ENCODE measurements at regions not wholly inside any gene's neighbourhood (a gene's known extent, or its start where the extent isn't known, plus 50 kb on each side); places are given as distances from the start of the nearest gene placed in this dataset.

GRCh38 chr18:38052879-38053590, 487.4 kb upstream of the CELF4 start:
- no peak for DNase-seq

DNA sequence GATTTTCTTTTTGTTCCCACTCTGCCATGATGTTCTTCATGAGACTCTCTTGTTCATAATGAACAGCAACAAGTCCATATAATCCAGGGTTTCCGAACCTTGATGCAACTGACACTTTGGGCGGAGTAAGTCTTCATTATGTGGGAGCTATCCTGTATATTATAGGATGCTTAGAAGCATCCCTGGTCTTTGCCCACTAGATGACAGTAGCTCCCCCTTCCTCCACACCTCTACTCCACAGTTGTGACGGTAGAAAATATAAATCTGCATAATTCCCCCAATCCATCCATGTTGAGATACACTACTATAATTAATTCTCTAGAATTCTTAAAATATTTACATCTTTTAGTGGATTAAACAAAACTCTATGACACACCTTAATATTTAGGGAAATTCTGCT, 482.2 kb upstream of the CELF4 start:
- no peak for DNase-seq

- no peak for DNase-seq
Observed at GRCh38 chr18:38046651-38047050, 481.1 kb upstream of the CELF4 start.

DNA sequence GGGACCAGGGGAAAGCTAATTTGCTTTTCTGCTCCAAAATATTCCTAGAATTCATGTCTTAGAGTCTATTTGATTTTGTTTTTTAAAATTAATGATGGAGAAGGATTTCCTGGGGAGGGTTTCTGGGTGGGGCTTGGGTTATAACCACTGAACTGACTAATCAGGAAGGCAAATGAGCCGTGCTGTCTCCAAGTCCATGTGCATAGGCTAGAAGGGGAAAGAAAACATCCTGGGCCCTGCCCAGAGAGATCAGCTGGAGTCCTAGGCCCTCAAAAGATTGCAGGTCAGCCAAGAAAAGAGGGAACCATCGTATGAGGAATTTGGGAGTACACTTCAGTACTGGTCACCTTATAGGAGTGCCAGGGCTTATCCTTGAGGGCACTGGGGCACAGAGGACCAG, 480.2 kb upstream of the CELF4 start:
- DNase-seq: no peak

DNA sequence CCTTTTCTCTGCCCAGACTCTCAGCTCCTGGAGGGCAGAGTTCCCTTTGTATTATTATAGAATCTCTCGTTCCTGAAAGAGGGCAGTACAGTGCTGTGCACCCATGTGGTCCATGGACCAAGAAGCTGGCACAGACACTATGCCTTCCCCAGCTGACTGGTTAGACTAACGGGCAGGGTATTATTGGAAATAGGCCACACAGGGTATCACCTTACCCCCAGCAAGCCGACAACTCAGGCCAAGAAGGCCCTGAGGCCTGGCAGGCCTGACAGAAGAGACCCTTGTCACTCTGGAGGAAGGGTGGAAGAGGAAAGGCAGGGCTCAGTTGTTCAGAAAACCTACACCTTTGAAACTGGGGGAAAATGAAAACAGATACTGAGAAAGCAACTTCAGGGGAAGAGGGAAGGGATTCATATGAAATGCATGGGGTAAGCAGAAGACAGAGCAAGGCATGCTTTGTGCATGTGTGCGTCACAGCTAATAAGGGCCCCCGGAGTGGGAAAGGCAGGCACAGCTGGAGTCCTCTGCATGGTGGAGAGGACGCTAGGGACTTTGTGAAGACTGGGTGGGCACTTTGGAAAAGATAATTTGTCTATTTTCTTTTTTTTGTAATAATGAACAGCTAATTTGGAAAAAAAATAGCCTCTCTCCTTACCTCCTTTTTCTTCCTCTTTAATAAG, 476.8 kb upstream of the CELF4 start:
- DNase-seq: no peak

- DNase-seq: no peak
Observed at GRCh38 chr18:38038242-38038641, 472.6 kb upstream of the CELF4 start.

DNA sequence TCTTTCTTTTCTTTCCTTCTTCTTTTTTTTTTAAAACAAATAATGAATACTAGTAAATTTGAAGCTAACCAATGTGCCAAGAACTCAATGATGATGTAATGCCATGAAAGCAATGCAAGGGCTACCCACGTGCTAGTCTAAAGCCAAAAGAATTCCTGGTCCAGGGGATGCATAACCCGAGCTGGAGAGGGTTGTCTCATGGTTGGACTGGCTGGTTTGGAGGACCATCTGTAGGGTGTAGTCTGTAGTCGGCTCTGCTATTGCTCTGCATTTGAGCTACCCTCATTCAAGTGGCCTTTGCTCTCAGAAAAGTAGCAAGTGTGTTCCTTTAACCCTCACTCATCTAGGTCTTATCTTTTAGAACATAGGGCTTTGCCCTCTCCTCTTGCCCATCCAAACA, 469.6 kb upstream of the CELF4 start:
- DNase-seq: no peak

GRCh38 chr18:38033282-38033681, 467.7 kb upstream of the CELF4 start:
- no peak for DNase-seq

- DNase-seq: no peak
Observed at GRCh38 chr18:38032516-38032915, 466.9 kb upstream of the CELF4 start.

DNA sequence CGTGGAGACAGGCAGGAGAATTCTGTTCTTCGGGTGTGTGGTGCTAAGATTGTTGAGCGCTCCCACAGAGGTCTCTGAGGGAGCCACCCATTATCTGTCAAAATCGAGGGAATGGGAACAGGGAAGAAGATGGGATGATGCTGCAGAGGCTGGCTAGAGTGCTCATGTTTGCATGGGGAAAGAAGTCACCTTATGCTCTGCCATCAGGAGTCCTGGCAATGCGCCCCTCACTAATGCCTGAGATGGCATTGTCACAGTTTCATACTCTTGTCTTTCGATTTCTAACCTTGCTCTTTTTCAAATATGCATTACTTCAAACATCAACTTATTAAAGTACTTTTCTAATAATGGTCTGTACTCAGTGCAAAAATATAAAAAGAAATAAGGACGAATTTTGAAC, 463.3 kb upstream of the CELF4 start:
- DNase-seq: no peak

- no peak for DNase-seq
Observed at GRCh38 chr18:38025433-38026038, 459.9 kb upstream of the CELF4 start.

DNA sequence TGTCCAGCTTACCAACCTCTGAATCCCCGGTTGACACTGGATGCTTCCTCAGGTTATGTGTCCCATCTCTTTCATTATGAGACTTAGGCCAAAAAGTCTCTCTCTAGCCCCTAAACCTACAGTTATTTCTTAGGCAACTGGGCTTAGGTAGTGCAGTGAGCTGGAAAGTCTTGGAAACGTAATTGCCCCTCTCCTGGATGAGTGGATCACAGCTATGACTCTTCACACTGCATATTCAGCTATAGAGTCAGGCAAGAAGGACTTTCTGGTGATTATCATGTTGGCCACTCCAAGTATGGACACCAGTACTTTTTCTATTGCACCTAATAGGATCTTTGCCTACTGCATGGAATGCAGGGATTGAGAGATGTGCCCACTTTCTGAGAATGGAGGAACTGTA, 458.3 kb upstream of the CELF4 start:
- DNase-seq: no peak

DNA sequence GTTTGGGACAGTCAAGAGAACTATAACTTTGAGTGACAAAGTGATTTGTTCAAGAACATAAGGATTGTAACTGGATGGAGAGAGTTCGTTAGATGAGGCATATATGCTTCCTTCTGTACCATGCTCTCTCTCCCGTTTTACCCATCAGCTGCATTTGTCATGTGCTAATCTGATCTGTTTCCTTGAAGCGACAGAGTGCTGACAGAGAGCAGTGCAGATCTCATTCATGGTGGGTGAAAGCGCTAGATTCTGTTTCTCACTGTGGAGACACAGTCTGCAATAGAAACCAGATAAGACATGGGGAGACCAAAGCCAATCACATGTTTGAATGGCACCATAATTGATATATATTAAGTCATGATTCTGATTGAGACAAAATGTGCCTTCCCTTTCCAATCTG, 456.6 kb upstream of the CELF4 start:
- DNase-seq: no peak

DNA sequence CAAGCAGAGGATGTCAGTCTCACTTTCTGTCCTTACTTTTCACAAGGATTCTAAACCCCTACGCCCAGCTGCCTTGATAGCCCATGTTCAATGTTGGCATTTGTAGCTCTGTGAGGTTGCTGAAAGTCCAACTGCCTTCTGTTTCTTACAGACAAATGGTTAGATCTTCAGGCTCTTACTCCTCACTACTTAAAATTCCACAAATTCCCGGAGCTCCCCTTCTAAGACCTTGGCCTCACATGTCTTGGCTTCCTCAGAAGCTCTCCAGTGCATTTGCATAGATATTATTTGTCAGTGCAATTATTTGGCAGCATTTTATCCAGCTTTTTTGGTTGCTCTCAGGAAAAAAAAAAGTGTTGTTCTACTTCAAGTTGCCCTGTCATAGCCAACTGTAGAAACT, 453.7 kb upstream of the CELF4 start:
- DNase-seq: no peak

GRCh38 chr18:38010971-38011857, 445.6 kb upstream of the CELF4 start:
- no peak for DNase-seq

DNA sequence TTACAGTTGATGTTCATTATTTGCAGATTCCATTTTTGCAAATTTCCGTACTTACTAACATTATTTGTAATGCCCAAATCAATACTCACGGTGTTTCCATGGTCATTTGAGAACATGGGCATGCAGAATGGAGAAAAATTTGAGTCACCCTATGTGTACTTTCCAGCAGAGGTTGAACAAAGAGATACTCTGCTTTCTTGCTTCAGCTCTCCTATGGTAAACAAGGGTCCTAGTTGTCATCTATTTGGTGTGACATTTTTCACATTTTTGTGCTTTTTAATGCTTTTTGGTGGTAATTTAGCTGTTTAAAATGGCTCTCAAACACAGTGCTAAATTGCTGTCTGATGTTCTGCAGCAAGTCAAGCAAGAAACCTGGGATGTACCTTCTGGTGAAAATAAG, 444.4 kb upstream of the CELF4 start:
- no peak for DNase-seq

GRCh38 chr18:38009320-38009719, 443.7 kb upstream of the CELF4 start:
- no peak for DNase-seq

DNA sequence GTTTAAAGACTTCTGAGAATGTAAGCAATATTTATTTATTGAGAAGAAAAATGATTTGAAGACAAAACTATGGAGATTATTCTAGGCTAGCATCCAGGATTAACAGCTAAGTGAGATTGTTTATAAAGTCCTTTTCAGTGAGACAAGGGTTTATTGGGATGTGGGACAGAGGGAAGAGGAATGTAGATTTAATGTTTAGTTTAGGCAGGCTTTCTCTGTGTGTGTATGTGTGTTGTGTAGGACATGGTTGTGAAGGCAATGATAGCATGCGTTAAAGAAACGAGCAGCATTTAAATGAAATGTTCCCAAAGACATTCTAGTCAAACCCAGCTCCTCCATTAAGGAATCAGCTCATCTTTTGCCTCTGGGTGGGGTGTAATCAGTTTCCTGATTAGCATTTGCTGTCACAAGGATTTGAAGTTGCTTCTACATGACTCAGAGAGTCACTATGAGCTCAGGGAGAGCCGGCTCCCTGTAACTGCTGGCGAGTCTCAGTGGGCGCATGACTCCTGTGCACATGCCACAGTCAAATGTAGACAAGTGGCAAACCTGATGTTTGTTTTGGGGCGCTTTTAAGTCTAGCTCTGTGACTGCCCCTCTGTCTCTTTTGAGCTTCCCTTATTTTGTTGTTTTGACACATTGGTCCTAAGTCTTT, 442.2 kb upstream of the CELF4 start:
- no peak for DNase-seq

- DNase-seq: no peak
Observed at GRCh38 chr18:38007026-38007425, 441.4 kb upstream of the CELF4 start.

DNA sequence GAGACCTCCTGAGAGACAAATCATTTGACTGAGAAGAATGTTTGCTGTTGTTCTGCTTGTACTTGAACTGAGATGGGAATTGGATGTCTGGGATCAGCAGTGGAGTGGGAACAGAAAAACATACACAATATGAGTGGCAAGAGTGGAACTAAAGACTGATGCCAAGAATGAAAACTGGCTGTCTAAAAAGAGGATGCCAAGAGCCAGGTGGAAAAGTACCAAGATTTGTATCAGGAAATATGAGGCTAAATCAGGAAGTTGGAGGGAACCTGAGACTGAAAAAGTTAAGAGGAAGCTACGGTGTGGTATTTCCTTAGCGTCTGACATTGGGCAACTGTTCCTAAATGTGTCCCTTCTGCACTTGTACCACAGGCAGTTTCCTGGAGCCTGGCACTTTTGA, 440.9 kb upstream of the CELF4 start:
- DNase-seq: no peak

- DNase-seq: no peak
Observed at GRCh38 chr18:37997695-37998094, 432.1 kb upstream of the CELF4 start.

- no peak for DNase-seq
Observed at GRCh38 chr18:37987901-37988300, 422.3 kb upstream of the CELF4 start.

DNA sequence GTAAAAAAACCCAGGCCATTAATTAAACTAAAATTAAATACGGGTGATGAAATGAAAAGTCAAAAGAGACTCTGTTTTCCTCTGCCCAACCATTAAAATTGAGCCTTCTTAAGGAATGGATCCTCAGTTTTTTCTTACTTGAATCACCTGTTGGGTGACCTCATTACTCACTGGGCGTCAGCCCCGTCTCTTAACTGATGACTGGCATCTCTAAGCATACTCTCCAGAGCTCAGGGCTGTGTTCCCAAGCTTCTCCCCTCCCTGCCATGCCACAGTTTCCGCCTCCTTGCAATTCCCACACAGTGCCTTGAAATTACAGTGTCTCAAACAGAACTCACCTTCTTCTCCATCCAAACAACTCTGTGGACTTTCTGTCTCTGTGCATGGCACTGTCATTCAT, 421.1 kb upstream of the CELF4 start:
- no peak for DNase-seq

All from T1000 (cell line).